ENCODE measurements at regions not wholly inside any gene's neighbourhood (a gene's known extent, or its start where the extent isn't known, plus 50 kb on each side); places are given as distances from the start of the nearest gene placed in this dataset.

- TF ChIP-seq ZFX (CRISPR knock-in tag; IDR thresholded peaks at IDR 0.05), result no peak
- no peak for TF ChIP-seq ZNF280B (CRISPR knock-in tag; IDR thresholded peaks at IDR 0.05)
These were observed 111.1 kb downstream of the CYP26B1 start for GRCh38 chr2:72036595-72036994.

Measured in K562 (cell line).